ENCODE measurements at regions not wholly inside any gene's neighbourhood (a gene's known extent, or its start where the extent isn't known, plus 50 kb on each side); places are given as distances from the start of the nearest gene placed in this dataset.

DNA sequence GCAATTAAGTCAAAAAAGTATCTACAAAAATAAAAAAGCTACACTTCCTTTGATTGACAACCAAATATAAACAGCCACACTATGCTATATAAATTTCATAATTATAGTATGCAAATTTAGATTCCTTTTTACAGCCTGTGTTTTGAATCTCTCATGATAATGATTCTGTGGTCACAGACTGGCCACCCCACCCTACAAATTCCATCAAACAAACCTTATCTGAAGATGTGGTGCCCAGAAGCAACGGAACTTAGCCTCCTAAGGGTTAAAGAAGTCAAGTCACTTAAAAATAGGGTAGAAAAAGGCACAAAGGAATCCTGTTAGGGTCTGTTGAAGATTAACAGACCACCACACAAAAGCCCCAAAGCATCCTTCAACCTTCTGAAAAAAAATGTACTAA is 351.8 kb downstream of the INHBA start:
- TF ChIP-seq, protein P1, sequence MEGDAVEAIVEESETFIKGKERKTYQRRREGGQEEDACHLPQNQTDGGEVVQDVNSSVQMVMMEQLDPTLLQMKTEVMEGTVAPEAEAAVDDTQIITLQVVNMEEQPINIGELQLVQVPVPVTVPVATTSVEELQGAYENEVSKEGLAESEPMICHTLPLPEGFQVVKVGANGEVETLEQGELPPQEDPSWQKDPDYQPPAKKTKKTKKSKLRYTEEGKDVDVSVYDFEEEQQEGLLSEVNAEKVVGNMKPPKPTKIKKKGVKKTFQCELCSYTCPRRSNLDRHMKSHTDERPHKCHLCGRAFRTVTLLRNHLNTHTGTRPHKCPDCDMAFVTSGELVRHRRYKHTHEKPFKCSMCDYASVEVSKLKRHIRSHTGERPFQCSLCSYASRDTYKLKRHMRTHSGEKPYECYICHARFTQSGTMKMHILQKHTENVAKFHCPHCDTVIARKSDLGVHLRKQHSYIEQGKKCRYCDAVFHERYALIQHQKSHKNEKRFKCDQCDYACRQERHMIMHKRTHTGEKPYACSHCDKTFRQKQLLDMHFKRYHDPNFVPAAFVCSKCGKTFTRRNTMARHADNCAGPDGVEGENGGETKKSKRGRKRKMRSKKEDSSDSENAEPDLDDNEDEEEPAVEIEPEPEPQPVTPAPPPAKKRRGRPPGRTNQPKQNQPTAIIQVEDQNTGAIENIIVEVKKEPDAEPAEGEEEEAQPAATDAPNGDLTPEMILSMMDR (IDR thresholded peaks at IDR 0.05): no peak
- TF ChIP-seq POLR2AphosphoS5 (IDR thresholded peaks at IDR 0.05): no peak
